ENCODE measurements at regions not wholly inside any gene's neighbourhood (a gene's known extent, or its start where the extent isn't known, plus 50 kb on each side); places are given as distances from the start of the nearest gene placed in this dataset.

DNA sequence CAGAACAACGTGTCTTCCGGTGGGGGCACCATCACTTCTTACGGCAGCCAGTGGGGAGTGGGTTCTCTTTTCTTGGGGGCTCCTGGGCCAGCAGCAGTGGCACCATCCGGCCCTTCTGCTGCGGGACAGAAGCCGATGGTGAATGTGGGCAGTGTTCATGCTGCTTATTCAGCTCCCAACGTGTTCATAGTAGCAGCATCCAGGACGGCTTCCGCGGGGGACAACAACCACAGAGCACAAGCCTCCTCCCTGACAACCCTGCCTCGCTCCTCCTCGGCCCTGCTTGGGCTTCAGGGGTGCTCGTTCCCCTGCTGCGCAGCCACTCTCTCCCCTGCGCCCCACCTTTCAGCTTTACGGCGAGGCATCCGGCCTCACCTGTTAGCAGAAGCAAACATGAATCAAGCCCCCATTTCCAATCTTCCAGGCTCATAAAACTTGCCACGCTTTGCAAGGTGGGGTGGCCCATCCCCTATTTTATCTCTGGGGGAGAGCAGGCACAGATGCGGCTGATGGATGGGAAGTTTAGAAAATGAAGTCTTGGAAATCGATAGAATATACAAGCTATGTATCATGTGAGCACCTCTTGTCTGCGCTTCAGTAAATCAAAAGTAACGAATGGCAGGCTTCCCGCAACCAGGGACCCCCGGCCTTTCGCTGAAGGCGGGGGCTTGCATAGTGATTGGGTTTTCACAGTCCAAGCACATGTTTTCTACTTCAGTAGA, 191.8 kb upstream of the NECTIN1 start:
- CTCF ChIA-PET = no interaction called here
- H3K4me3 ChIP-seq = no peak overlapping the region
- no peak overlapping the region for H3K27ac ChIP-seq
- peaks cover 100% of the 10 kb centered on the region for H3K27me3 ChIP-seq (ENCODE audit: insufficient read depth, low read depth)
- no peaks in the 10 kb centered on the region for H3K4me1 ChIP-seq (replicated peaks; ENCODE audit: insufficient read depth)
- no peaks in the 10 kb centered on the region for H3K79me2 ChIP-seq (ENCODE audit: low read depth)
- no peak overlapping the region for H3K4me2 ChIP-seq
- no peaks in the 10 kb centered on the region for H3K9me2 ChIP-seq (ENCODE audit: insufficient read depth)
- no peaks in the 10 kb centered on the region for H3K9me3 ChIP-seq (ENCODE audit: insufficient read depth, low read depth)
- POLR2A ChIA-PET (ENCODE audit: unreplicated experiment) = interaction anchor here (0.6 kb wide), 1 partner anchor 400 kb away, joined by 9 read pairs; no protein-coding TSS in a partner anchor
- BruUV-seq (replicated peaks) = no TSS peak
- intact Hi-C loops (cut with micrococcal nuclease; ENCODE audit: unreplicated experiment) = no loop called here
- H2AFZ ChIP-seq = no peak overlapping the region
- no peak for TF ChIP-seq EZH2 (IDR thresholded peaks at IDR 0.05; ENCODE audit: low read depth)
- no peak for TF ChIP-seq CTCF (conservative IDR thresholded peaks at IDR 0.05)
- no peaks in the 10 kb centered on the region for H3F3A ChIP-seq (ENCODE audit: insufficient read depth, low read depth)
- no peaks in the 10 kb centered on the region for H4K20me1 ChIP-seq (ENCODE audit: insufficient read depth)
- H3K36me3 ChIP-seq (ENCODE audit: low read depth) = no peaks in the 10 kb centered on the region
- no peak for DNase-seq

DNA sequence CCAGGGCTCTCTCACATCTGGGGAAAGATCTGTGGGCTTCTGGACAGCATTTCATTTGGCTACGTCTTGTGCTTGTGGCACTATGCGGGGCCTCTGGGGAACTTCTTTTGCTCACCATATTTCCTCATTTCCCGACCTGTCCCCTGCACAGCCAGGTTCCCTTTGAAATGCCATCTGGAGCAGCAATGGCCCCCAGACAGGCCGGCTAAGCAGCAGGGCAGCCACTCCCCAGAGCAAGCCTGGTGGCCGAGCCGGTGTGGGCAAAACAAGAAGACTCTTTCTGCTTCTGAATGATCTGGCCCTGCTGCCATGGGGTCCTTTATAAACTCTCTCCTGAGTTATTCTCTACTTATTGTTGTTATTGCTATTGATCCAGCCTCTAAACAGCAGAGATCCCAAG, 190.7 kb upstream of the NECTIN1 start:
- BruUV-seq (replicated peaks) = no TSS peak
- H2AFZ ChIP-seq = no peak overlapping the region
- ChIA-PET CTCF (no interaction called here), POLR2A (ENCODE audit: unreplicated experiment) (no interaction called here)
- TF ChIP-seq EZH2 (IDR thresholded peaks at IDR 0.05; ENCODE audit: low read depth) = no peak
- TF ChIP-seq CTCF (conservative IDR thresholded peaks at IDR 0.05) = no peak
- H3F3A ChIP-seq (ENCODE audit: insufficient read depth, low read depth) = no peaks in the 10 kb centered on the region
- no peaks in the 10 kb centered on the region for H3K36me3 ChIP-seq (ENCODE audit: low read depth)
- no peaks in the 10 kb centered on the region for H4K20me1 ChIP-seq (ENCODE audit: insufficient read depth)
- no peaks in the 10 kb centered on the region for H3K79me2 ChIP-seq (ENCODE audit: low read depth)
- DNase-seq = no peak
- H3K9me2 ChIP-seq (ENCODE audit: insufficient read depth) = no peaks in the 10 kb centered on the region
- H3K27me3 ChIP-seq (ENCODE audit: insufficient read depth, low read depth) = peaks cover 89% of the 10 kb centered on the region
- H3K27ac ChIP-seq = no peak overlapping the region
- H3K4me1 ChIP-seq (replicated peaks; ENCODE audit: insufficient read depth) = no peaks in the 10 kb centered on the region
- H3K4me2 ChIP-seq = no peak overlapping the region
- intact Hi-C loops (cut with micrococcal nuclease; ENCODE audit: unreplicated experiment) = no loop called here
- no peaks in the 10 kb centered on the region for H3K9me3 ChIP-seq (ENCODE audit: insufficient read depth, low read depth)
- H3K4me3 ChIP-seq = no peak overlapping the region

GRCh38 chr11:119918347-119918746, 189.3 kb upstream of the NECTIN1 start:
- POLR2A ChIA-PET (ENCODE audit: unreplicated experiment) = no interaction called here
- H3K36me3 ChIP-seq (ENCODE audit: low read depth) = no peaks in the 10 kb centered on the region
- H3K9me3 ChIP-seq (ENCODE audit: insufficient read depth, low read depth) = no peaks in the 10 kb centered on the region
- no peak overlapping the region for H3K4me3 ChIP-seq
- no peaks in the 10 kb centered on the region for H3K9me2 ChIP-seq (ENCODE audit: insufficient read depth)
- H3K79me2 ChIP-seq (ENCODE audit: low read depth) = no peaks in the 10 kb centered on the region
- intact Hi-C loops (cut with micrococcal nuclease; ENCODE audit: unreplicated experiment) = no loop called here
- H3K4me1 ChIP-seq (replicated peaks; ENCODE audit: insufficient read depth) = no peaks in the 10 kb centered on the region
- no TSS peak for BruUV-seq (replicated peaks)
- no peak overlapping the region for H2AFZ ChIP-seq
- DNase-seq = no peak
- no peak for TF ChIP-seq EZH2 (IDR thresholded peaks at IDR 0.05; ENCODE audit: low read depth)
- no peak for TF ChIP-seq CTCF (conservative IDR thresholded peaks at IDR 0.05)
- H3K27ac ChIP-seq = no peak overlapping the region
- CTCF ChIA-PET = no interaction called here
- H3K27me3 ChIP-seq (ENCODE audit: insufficient read depth, low read depth) = peaks cover 76% of the 10 kb centered on the region
- H4K20me1 ChIP-seq (ENCODE audit: insufficient read depth) = no peaks in the 10 kb centered on the region
- no peaks in the 10 kb centered on the region for H3F3A ChIP-seq (ENCODE audit: insufficient read depth, low read depth)
- H3K4me2 ChIP-seq = no peak overlapping the region
